Fibroblast of upper back skin (primary cell): ENCODE measurements at regions not wholly inside any gene's neighbourhood (a gene's known extent, or its start where the extent isn't known, plus 50 kb on each side); places are given as distances from the start of the nearest gene placed in this dataset.

Experiments used
- DNase-seq: peaks from one replicate; pipeline ENCODE4 v3.0.0-alpha.2; 2013

GRCh38 chr10:1920127-1920526 lies 182.8 kb upstream of the ADARB2 start:
- no peak for DNase-seq

GRCh38 chr10:1911771-1912170 lies 174.4 kb upstream of the ADARB2 start:
- no peak for DNase-seq

- no peak for DNase-seq
Measured at GRCh38 chr10:1903982-1904381, 166.7 kb upstream of the ADARB2 start.

- DNase-seq: no peak
Measured at GRCh38 chr10:1896153-1896552, 158.8 kb upstream of the ADARB2 start.

GRCh38 chr10:1895691-1896090 lies 158.4 kb upstream of the ADARB2 start:
- DNase-seq: no peak

- DNase-seq: no peak
Measured at GRCh38 chr10:1894912-1895311, 157.6 kb upstream of the ADARB2 start.

GRCh38 chr10:1893941-1894340 lies 156.6 kb upstream of the ADARB2 start:
- DNase-seq: no peak

GRCh38 chr10:1886039-1886438 lies 148.7 kb upstream of the ADARB2 start:
- DNase-seq: no peak

GRCh38 chr10:1882728-1883127 lies 145.4 kb upstream of the ADARB2 start:
- DNase-seq: no peak

- DNase-seq: no peak
Measured at GRCh38 chr10:1882180-1882579, 144.9 kb upstream of the ADARB2 start.

- DNase-seq: no peak
Measured at GRCh38 chr10:1881636-1882035, 144.3 kb upstream of the ADARB2 start.

GRCh38 chr10:1874533-1874932 lies 137.2 kb upstream of the ADARB2 start:
- DNase-seq: no peak

GRCh38 chr10:1873661-1874315 lies 136.5 kb upstream of the ADARB2 start:
- no peak for DNase-seq

GRCh38 chr10:1872151-1872726 lies 134.9 kb upstream of the ADARB2 start:
- no peak for DNase-seq

GRCh38 chr10:1870491-1870890 lies 133.2 kb upstream of the ADARB2 start:
- DNase-seq: no peak

GRCh38 chr10:1869861-1870260 lies 132.5 kb upstream of the ADARB2 start:
- DNase-seq: no peak

- DNase-seq: no peak
Measured at GRCh38 chr10:1860351-1860750, 123.0 kb upstream of the ADARB2 start.

GRCh38 chr10:1858547-1858946 lies 121.2 kb upstream of the ADARB2 start:
- DNase-seq: no peak

- DNase-seq: no peak
Measured at GRCh38 chr10:1858048-1858447, 120.7 kb upstream of the ADARB2 start.

GRCh38 chr10:1855911-1856310 lies 118.6 kb upstream of the ADARB2 start:
- DNase-seq: no peak

- no peak for DNase-seq
Measured at GRCh38 chr10:1854271-1854670, 116.9 kb upstream of the ADARB2 start.

GRCh38 chr10:1853801-1854200 lies 116.5 kb upstream of the ADARB2 start:
- no peak for DNase-seq

- no peak for DNase-seq
Measured at GRCh38 chr10:1852841-1853240, 115.5 kb upstream of the ADARB2 start.

GRCh38 chr10:1851762-1852161 lies 114.4 kb upstream of the ADARB2 start:
- DNase-seq: no peak

- DNase-seq: no peak
Measured at GRCh38 chr10:1850971-1851527, 113.7 kb upstream of the ADARB2 start.
